HepG2 (cell line): ENCODE measurements at regions not wholly inside any gene's neighbourhood (a gene's known extent, or its start where the extent isn't known, plus 50 kb on each side); places are given as distances from the start of the nearest gene placed in this dataset.

Experiments used
- ATAC-seq: fragments of 200-7000 bp; cut with Tn5 transposase; 3 replicates; pipeline ENCODE4 v1.9.1; 2020; ENCODE audit warnings: mild to moderate bottlenecking, moderate library complexity
- BruUV-seq: library from RNA; stranded (reverse); fragments of 400-500 nt; replicated peaks from 2 replicates; lab custom pipeline; 2021; lab: Mats Ljungman, UMichigan
- CTCF ChIA-PET: fragments of 300-600 bp; formaldehyde crosslinking; extraction: SDS; loops from one replicate; lab custom pipeline; 2021; ENCODE audit warnings: low total read pairs, inconsistent platforms, low intra/inter-chr PET ratio; lab: Yijun Ruan, JAX
- POLR2A ChIA-PET: fragments of 350-600 bp; sonication (Branson Sonifier 250); formaldehyde crosslinking; loops from one replicate; lab custom pipeline; 2020; ENCODE audit warnings: antibody characterized with exemption, inconsistent platforms; lab: Yijun Ruan, JAX
- DNase-seq: peaks from one replicate; pipeline ENCODE4 v3.0.0-alpha.2; 2015; ENCODE audit warnings: low spot score
- FAIRE-seq: peaks from 3 replicates; lab custom pipeline; 2011; peaks lifted over from hg19 to GRCh38; lab: Jason Lieb, UNC
- H2AFZ ChIP-seq: one replicate; pipeline ENCODE4 v1.6.1; 2011; ENCODE audit warnings: low read length, inconsistent platforms
- H3K27ac ChIP-seq: fragments of 300-600 bp; 3 replicates; pipeline ENCODE4 v1.8.0; 2011; ENCODE audit warnings: mixed run types, mild to moderate bottlenecking, mixed read lengths, low read length, inconsistent platforms; ENCODE audit not compliant: insufficient read depth; ENCODE audit errors: extremely low read length
- H3K27me3 ChIP-seq, 2 experiments: fragments of 200-600 bp in 1 of 2; 2 replicates in 1 of 2; 3 replicates in 1 of 2; pipeline versions ENCODE4 v1.6.0 to v1.8.0; 2011; ENCODE audit warnings: low read length in 2 of 2, mild to moderate bottlenecking in 2 of 2, moderate library complexity in 2 of 2, inconsistent platforms in 1 of 2; ENCODE audit not compliant: insufficient read depth in 2 of 2, control insufficient read depth in 1 of 2
- H3K36me3 ChIP-seq, 2 experiments: fragments of 200-600 bp in 1 of 2; replicated peaks in 1 of 2; 2 replicates in 1 of 2; 3 replicates in 1 of 2; pipeline versions ENCODE4 v1.5.1 to v1.8.0; 2011; ENCODE audit warnings: low read length in 2 of 2, inconsistent platforms in 1 of 2; ENCODE audit not compliant: insufficient read depth in 2 of 2, control insufficient read depth in 1 of 2
- H3K4me1 ChIP-seq: 2 replicates; pipeline ENCODE4 v1.5.1; 2012; ENCODE audit warnings: low read length, inconsistent platforms; ENCODE audit not compliant: insufficient read depth
- H3K4me2 ChIP-seq: 2 replicates; pipeline ENCODE4 v1.6.0; 2011; ENCODE audit warnings: low read depth, low read length, inconsistent platforms
- H3K4me3 ChIP-seq, 3 experiments: fragments of 200-600 bp in 1 of 3; sonication (generic), shearing (Covaris generic) in 1 of 3; replicated peaks in 1 of 3; 2 replicates each; pipeline ENCODE4 v1.5.1; 2011 to 2016; ENCODE audit warnings: low read length in 3 of 3, inconsistent platforms in 2 of 3, low read depth in 2 of 3, mild to moderate bottlenecking in 2 of 3, control low read depth in 1 of 3, mixed read lengths in 1 of 3; ENCODE audit not compliant: insufficient read depth in 1 of 3
- H3K79me2 ChIP-seq: one replicate; pipeline ENCODE4 v1.6.1; 2011; ENCODE audit warnings: low read length, inconsistent platforms; ENCODE audit not compliant: insufficient read depth
- H3K9ac ChIP-seq: 2 replicates; pipeline ENCODE4 v1.6.0; 2011; ENCODE audit warnings: mild to moderate bottlenecking, low read depth, low read length, inconsistent platforms; ENCODE audit not compliant: insufficient read depth
- H3K9me3 ChIP-seq: 2 replicates; pipeline ENCODE4 v1.5.1; 2012; ENCODE audit warnings: mild to moderate bottlenecking, low read length
- H4K20me1 ChIP-seq: 2 replicates; pipeline ENCODE4 v1.6.0; 2011; ENCODE audit warnings: inconsistent platforms, mild to moderate bottlenecking, low read length, moderate library complexity; ENCODE audit not compliant: insufficient read depth
- CENPX ChIP-seq: sonication (generic); formaldehyde crosslinking; IDR thresholded peaks from 2 replicates; pipeline ENCODE4 v1.9.0; 2021; ENCODE audit warnings: mild to moderate bottlenecking, missing genetic modification reagents, moderate library complexity
- SMC3 ChIP-seq: IDR thresholded peaks from 2 replicates; pipeline ENCODE4 v1.6.1; 2011; ENCODE audit warnings: low read length, improper control_type of control experiment
- STAG1 ChIP-seq: sonication (generic); formaldehyde crosslinking; IDR thresholded peaks from 2 replicates; pipeline ENCODE4 v1.4.0; 2020; ENCODE audit warnings: missing genetic modification reagents
- ZNF562 ChIP-seq: sonication (generic); formaldehyde crosslinking; IDR thresholded peaks from 2 replicates; pipeline ENCODE4 v1.8.0; 2022; ENCODE audit warnings: missing genetic modification reagents, borderline replicate concordance
- WGBS: methylation state at CpG from one replicate; pipeline ENCODE4 v1.1.6; 2017; ENCODE audit warnings: low lambda C conversion rate; 5-methylcytosine and 5-hydroxymethylcytosine counted together
- in situ Hi-C: cut with HindIII; loops from 2 replicates; pipeline ENCODE4 v1.10.0; 2017; ENCODE audit warnings: low pct_unique_long_range_greater_than_20kb; ENCODE audit not compliant: extremely low pct_ligation_motif_present
- intact Hi-C: fragments of 100-400 bp; cut with micrococcal nuclease; formaldehyde crosslinking; loops from one replicate; pipeline ENCODE4 v1.10.0; 2022; ENCODE audit not compliant: unreplicated experiment
- TF ChIP-seq, protein P1 (sequence below): sonication (generic); formaldehyde crosslinking; IDR thresholded peaks from 2 replicates; pipeline ENCODE4 v1.4.0; 2020; ENCODE audit warnings: missing genetic modification reagents, borderline replicate concordance
- TF ChIP-seq, protein P2 (sequence below): sonication (generic); formaldehyde crosslinking; IDR thresholded peaks from 2 replicates; pipeline ENCODE4 v1.5.0; 2020; ENCODE audit warnings: mild to moderate bottlenecking, missing genetic modification reagents, moderate library complexity

DNA sequence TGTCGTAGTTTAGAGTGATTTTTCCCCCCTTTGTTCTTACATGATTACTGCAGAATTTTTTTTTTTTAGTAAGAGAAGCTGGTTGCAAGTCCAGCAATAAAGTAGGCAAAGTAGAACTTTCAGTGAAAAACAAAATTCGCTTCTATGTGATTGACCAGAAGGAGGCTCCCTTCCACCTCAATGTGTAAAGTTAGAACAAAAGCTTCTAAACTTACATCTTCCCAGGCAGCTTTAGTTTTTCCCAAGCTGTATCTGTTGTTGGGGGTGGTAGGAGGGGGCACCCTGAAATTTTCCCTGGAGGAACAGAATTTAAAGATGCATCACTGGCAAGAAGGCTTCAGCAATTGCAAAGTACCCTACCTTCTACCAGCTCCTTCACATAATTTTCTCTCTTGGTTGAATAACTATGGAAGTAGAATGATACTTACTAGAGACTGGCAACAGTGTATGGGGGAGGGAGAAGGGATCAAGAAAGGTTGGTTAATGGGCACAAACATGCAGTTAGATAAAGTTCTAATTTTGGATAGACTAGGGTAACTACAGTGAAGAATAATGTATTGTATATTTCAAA, 87.3 kb upstream of the E2F7 start:
- intact Hi-C loops (loop anchor here (1.0 kb wide), 1 partner anchor 533 kb away; no protein-coding TSS in a partner anchor), in situ Hi-C loops (loop anchor here (10.0 kb wide), 1 partner anchor 532 kb away; no protein-coding TSS in a partner anchor)
- Histone ChIP-seq H3K4me3 (no peak overlapping the region), H3K9ac (no peak overlapping the region), H3K4me2 (no peak overlapping the region), H3K27me3 (no peaks in the 10 kb centered on the region), H3K9me3 (no peaks in the 10 kb centered on the region), H4K20me1 (no peaks in the 10 kb centered on the region), H3K36me3 (no peaks in the 10 kb centered on the region), H3K27ac (no peak overlapping the region), H3K79me2 (no peaks in the 10 kb centered on the region), H3K4me1 (no peaks in the 10 kb centered on the region), H2AFZ (no peak overlapping the region)
- ATAC-seq (no peak), FAIRE-seq (no peak), DNase-seq (peak; percentile 5)
- no TSS peak for BruUV-seq
- POLR2A ChIA-PET: no interaction called here
- CTCF ChIA-PET: interaction anchor here (1.2 kb wide), 1 partner anchor 532 kb away, joined by 4 read pairs; no protein-coding TSS in a partner anchor
- TF ChIP-seq, protein P1, sequence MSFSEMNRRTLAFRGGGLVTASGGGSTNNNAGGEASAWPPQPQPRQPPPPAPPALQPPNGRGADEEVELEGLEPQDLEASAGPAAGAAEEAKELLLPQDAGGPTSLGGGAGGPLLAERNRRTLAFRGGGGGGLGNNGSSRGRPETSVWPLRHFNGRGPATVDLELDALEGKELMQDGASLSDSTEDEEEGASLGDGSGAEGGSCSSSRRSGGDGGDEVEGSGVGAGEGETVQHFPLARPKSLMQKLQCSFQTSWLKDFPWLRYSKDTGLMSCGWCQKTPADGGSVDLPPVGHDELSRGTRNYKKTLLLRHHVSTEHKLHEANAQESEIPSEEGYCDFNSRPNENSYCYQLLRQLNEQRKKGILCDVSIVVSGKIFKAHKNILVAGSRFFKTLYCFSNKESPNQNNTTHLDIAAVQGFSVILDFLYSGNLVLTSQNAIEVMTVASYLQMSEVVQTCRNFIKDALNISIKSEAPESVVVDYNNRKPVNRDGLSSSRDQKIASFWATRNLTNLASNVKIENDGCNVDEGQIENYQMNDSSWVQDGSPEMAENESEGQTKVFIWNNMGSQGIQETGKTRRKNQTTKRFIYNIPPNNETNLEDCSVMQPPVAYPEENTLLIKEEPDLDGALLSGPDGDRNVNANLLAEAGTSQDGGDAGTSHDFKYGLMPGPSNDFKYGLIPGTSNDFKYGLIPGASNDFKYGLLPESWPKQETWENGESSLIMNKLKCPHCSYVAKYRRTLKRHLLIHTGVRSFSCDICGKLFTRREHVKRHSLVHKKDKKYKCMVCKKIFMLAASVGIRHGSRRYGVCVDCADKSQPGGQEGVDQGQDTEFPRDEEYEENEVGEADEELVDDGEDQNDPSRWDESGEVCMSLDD (CRISPR knock-in tag): no peak
- TF ChIP-seq STAG1 (CRISPR knock-in tag) (peak; percentile 51), CENPX (CRISPR knock-in tag) (no peak), SMC3 (peak; percentile 17; the same call in 1 of the 2 replicates), ZNF562 (CRISPR knock-in tag) (no peak)
- TF ChIP-seq, protein P2, sequence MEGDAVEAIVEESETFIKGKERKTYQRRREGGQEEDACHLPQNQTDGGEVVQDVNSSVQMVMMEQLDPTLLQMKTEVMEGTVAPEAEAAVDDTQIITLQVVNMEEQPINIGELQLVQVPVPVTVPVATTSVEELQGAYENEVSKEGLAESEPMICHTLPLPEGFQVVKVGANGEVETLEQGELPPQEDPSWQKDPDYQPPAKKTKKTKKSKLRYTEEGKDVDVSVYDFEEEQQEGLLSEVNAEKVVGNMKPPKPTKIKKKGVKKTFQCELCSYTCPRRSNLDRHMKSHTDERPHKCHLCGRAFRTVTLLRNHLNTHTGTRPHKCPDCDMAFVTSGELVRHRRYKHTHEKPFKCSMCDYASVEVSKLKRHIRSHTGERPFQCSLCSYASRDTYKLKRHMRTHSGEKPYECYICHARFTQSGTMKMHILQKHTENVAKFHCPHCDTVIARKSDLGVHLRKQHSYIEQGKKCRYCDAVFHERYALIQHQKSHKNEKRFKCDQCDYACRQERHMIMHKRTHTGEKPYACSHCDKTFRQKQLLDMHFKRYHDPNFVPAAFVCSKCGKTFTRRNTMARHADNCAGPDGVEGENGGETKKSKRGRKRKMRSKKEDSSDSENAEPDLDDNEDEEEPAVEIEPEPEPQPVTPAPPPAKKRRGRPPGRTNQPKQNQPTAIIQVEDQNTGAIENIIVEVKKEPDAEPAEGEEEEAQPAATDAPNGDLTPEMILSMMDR (CRISPR knock-in tag): peak; percentile 52
- TF ChIP-seq, all 625 proteins: peak for 3
- WGBS: 0% methylated on average over 2 of the region's 2 CpGs
